Vagina (tissue), 2 donors: ENCODE measurements at regions not wholly inside any gene's neighbourhood (a gene's known extent, or its start where the extent isn't known, plus 50 kb on each side); places are given as distances from the start of the nearest gene placed in this dataset.

ENCODE experiments used
- DNase-seq, 2 donors: peaks; one replicate each; pipeline ENCODE4 v3.0.0-alpha.2; 2017; ENCODE audit errors: extremely low spot score in 2 of 2
- H3K27ac ChIP-seq: fragments of 200-600 bp; sonication (generic); one replicate; pipeline ENCODE4 v1.5.1; 2019
- H3K27me3 ChIP-seq: fragments of 200-600 bp; sonication (generic); one replicate; pipeline ENCODE4 v1.5.1; 2019
- H3K36me3 ChIP-seq, 2 donors: fragments of 200-600 bp; sonication (generic); one replicate each; pipeline ENCODE4 v1.5.1; 2017 to 2019
- H3K4me1 ChIP-seq: fragments of 200-600 bp; sonication (generic); one replicate; pipeline ENCODE4 v1.5.1; 2019
- H3K4me3 ChIP-seq, 2 donors: fragments of 200-600 bp; sonication (generic); 1 replicate in 1 of 2; 2 replicates in 1 of 2; pipeline ENCODE4 v1.5.1; 2016 to 2019
- H3K9me3 ChIP-seq: fragments of 200-600 bp; sonication (generic); one replicate; pipeline ENCODE4 v1.5.1; 2019
- POLR2A ChIP-seq, 2 donors: fragments of 450-650 bp; IDR thresholded peaks; one replicate each; pipeline ENCODE4 v1.6.1; 2017; ENCODE audit warnings: antibody characterized with exemption in 2 of 2, mild to moderate bottlenecking in 2 of 2, moderate library complexity in 2 of 2
- POLR2AphosphoS5 ChIP-seq, 2 donors: sonication (generic); formaldehyde crosslinking; IDR thresholded peaks; one replicate each; pipeline ENCODE4 v1.9.0; 2017; ENCODE audit warnings: antibody characterized with exemption in 2 of 2, mild to moderate bottlenecking in 2 of 2, low read depth in 1 of 2; ENCODE audit not compliant: insufficient read depth in 1 of 2
- intact Hi-C: fragments of 100-400 bp; cut with DNase I; formaldehyde crosslinking; loops from one replicate; pipeline ENCODE4 v1.15.1; 2023
- TF ChIP-seq, protein P1 (sequence below), 3 experiments: fragments of 450-650 bp in 2 of 3; fragments of 200-600 bp in 1 of 3; sonication (generic) in 1 of 3; IDR thresholded peaks; one replicate each; pipeline ENCODE4 v1.5.1; 2017 to 2019; ENCODE audit warnings: antibody characterized with exemption in 3 of 3, mild to moderate bottlenecking in 2 of 3, moderate library complexity in 2 of 3

DNA sequence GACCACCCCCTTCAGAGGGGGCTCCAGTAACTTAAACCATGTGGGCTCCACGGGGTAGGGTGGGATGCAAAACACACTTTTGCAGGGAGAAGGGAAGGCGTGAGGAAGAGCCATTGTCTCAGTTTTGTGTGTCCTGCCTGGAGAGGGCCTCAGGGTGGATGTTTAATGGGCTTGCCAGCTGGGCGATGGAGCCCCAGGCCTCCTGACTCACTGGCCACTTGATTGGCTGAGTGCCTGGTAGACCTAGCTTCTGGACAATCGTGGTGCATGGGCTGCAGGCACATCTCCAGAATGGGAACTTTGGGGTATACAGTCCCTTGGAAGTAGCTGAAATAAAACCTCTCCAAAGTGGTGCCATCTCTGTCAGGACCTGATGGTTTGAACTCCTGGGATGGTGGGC is 118.3 kb upstream of the MRPS22 start:
- no peaks in the 10 kb centered on the region for H3K9me3 ChIP-seq
- H3K36me3 ChIP-seq, result no peaks in the 10 kb centered on the region
- TF ChIP-seq POLR2AphosphoS5 (IDR thresholded peaks at IDR 0.05; ENCODE audit: insufficient read depth in 1 of 2, low read depth in 1 of 2) (no peak), POLR2A (IDR thresholded peaks at IDR 0.05) (no peak)
- TF ChIP-seq, protein P1, sequence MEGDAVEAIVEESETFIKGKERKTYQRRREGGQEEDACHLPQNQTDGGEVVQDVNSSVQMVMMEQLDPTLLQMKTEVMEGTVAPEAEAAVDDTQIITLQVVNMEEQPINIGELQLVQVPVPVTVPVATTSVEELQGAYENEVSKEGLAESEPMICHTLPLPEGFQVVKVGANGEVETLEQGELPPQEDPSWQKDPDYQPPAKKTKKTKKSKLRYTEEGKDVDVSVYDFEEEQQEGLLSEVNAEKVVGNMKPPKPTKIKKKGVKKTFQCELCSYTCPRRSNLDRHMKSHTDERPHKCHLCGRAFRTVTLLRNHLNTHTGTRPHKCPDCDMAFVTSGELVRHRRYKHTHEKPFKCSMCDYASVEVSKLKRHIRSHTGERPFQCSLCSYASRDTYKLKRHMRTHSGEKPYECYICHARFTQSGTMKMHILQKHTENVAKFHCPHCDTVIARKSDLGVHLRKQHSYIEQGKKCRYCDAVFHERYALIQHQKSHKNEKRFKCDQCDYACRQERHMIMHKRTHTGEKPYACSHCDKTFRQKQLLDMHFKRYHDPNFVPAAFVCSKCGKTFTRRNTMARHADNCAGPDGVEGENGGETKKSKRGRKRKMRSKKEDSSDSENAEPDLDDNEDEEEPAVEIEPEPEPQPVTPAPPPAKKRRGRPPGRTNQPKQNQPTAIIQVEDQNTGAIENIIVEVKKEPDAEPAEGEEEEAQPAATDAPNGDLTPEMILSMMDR (IDR thresholded peaks at IDR 0.05), result no peak
- no peak for DNase-seq
- no peaks in the 10 kb centered on the region for H3K27me3 ChIP-seq
- no peaks in the 10 kb centered on the region for H3K4me1 ChIP-seq
- intact Hi-C loops, result no loop called here
- no peak overlapping the region for H3K4me3 ChIP-seq
- H3K27ac ChIP-seq, result no peak overlapping the region

DNA sequence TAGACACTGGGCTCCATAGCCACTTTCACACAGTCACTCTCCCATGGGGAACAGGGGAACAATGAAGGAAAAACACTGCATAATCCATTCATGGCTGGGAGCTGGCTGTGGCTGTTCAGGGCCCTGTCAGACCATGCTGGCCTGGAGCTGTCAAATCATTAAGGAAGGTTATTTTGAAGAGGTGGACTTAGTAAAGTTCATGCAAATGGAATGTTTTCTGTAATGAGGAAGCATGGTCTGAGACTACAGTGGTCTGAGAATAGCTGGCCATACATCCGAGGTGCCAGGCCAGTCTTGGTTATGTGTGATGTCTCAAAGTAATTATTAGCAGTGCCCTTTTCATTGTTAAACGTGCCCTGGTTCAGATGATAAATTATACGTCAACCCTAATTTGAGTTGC is 117.1 kb upstream of the MRPS22 start:
- Histone ChIP-seq H3K4me3 (no peak overlapping the region), H3K36me3 (no peaks in the 10 kb centered on the region), H3K27me3 (no peaks in the 10 kb centered on the region), H3K4me1 (no peaks in the 10 kb centered on the region), H3K27ac (no peak overlapping the region), H3K9me3 (no peaks in the 10 kb centered on the region)
- intact Hi-C loops, result no loop called here
- TF ChIP-seq POLR2AphosphoS5 (IDR thresholded peaks at IDR 0.05; ENCODE audit: insufficient read depth in 1 of 2, low read depth in 1 of 2) (no peak), POLR2A (IDR thresholded peaks at IDR 0.05) (no peak)
- DNase-seq, result no peak

DNA sequence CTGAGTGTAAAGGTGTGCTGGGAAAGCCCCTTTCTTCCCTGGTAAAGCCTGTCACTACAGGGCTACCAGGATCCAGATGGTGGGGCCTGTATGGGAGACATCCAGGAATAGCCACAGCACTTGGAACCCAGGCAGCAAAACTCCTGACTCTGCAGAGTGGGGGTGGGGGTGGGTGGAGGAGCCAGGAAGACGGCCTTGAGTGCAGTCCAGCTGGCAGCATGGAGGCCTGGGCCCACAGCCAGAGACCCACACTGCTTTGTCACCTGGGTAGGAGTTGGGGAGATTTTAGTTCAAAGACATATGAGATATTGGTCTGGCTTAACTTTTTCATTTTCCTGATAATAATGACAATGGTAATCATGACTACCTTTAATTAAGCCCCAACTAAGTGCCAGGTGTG is 116.7 kb upstream of the MRPS22 start:
- H3K9me3 ChIP-seq, result no peaks in the 10 kb centered on the region
- H3K27me3 ChIP-seq, result no peaks in the 10 kb centered on the region
- intact Hi-C loops, result no loop called here
- TF ChIP-seq POLR2A (IDR thresholded peaks at IDR 0.05) (no peak), POLR2AphosphoS5 (IDR thresholded peaks at IDR 0.05; ENCODE audit: insufficient read depth in 1 of 2, low read depth in 1 of 2) (no peak)
- TF ChIP-seq, protein P1 (IDR thresholded peaks at IDR 0.05), result no peak
- no peaks in the 10 kb centered on the region for H3K4me1 ChIP-seq
- no peaks in the 10 kb centered on the region for H3K36me3 ChIP-seq
- no peak overlapping the region for H3K4me3 ChIP-seq
- DNase-seq, result no peak
- no peak overlapping the region for H3K27ac ChIP-seq

DNA sequence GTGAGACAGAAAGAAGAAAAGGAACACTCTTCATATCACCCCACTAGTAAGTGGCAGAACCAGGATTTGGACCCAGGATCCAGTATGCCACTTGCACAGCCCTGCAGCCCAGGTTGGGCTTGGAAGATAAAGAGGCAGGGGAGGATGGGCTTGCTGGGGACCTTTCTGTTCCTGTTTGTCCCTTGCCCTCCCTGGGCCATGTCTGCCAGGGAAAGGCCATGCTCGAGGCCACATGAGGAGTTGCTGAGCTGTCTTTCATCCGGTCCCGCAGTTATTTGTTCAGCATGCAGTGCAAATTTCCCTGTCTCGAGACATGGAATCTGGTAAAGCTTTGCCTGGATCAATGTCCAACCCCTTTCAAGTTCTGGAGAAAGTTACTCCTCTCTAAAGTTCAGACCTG is 116.0 kb upstream of the MRPS22 start:
- Histone ChIP-seq H3K27me3 (no peaks in the 10 kb centered on the region), H3K4me3 (no peak overlapping the region), H3K27ac (no peak overlapping the region), H3K36me3 (no peaks in the 10 kb centered on the region), H3K4me1 (no peaks in the 10 kb centered on the region), H3K9me3 (no peaks in the 10 kb centered on the region)
- intact Hi-C loops, result no loop called here
- TF ChIP-seq POLR2A (IDR thresholded peaks at IDR 0.05) (no peak), POLR2AphosphoS5 (IDR thresholded peaks at IDR 0.05; ENCODE audit: insufficient read depth in 1 of 2, low read depth in 1 of 2) (no peak)
- TF ChIP-seq, protein P1 (IDR thresholded peaks at IDR 0.05), result no peak
- no peak for DNase-seq

- no peak for TF ChIP-seq POLR2AphosphoS5 (IDR thresholded peaks at IDR 0.05; ENCODE audit: insufficient read depth in 1 of 2, low read depth in 1 of 2)
- no peak for TF ChIP-seq POLR2A (IDR thresholded peaks at IDR 0.05)
- TF ChIP-seq, protein P1 (IDR thresholded peaks at IDR 0.05), result no peak
- H3K27me3 ChIP-seq, result no peaks in the 10 kb centered on the region
- no peaks in the 10 kb centered on the region for H3K36me3 ChIP-seq
- intact Hi-C loops, result no loop called here
- no peaks in the 10 kb centered on the region for H3K9me3 ChIP-seq
- DNase-seq, result no peak
- no peak overlapping the region for H3K4me3 ChIP-seq
- no peaks in the 10 kb centered on the region for H3K4me1 ChIP-seq
- no peak overlapping the region for H3K27ac ChIP-seq
These were observed 113.4 kb upstream of the MRPS22 start for GRCh38 chr3:139230391-139230790.
